LNCAP (cell line): ENCODE measurements at regions not wholly inside any gene's neighbourhood (a gene's known extent, or its start where the extent isn't known, plus 50 kb on each side); places are given as distances from the start of the nearest gene placed in this dataset.

Experiments
- CTCF ChIP-seq: fragments of 450-650 bp; IDR thresholded peaks from 2 replicates; pipeline ENCODE4 v1.5.1; 2017; ENCODE audit warnings: mild to moderate bottlenecking

GRCh38 chr4:188780686-188781085 lies 641.4 kb downstream of the TRIML1 start:
- TF ChIP-seq CTCF, result no peak

GRCh38 chr4:188781655-188782054 lies 642.4 kb downstream of the TRIML1 start:
- peak; percentile 26; the same call in 1 of the 2 replicates for TF ChIP-seq CTCF

DNA sequence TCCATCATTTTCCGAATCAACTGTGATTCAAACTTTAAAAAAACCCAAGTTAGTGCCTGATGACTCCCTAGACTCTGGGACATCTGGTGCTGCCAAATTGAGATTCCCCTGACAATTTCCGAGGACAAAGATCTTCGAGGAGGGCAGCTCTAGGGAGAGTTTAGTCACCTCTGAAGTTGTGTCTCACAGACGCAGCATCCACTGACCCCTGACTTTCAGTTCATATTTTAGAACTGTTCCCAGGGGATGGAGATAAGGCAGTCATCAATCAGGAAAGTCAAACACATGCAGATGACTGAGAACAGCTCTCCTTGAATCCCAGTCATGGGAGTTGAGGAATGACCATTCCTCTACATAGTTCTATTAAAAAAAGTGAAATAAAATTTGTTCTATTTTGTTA lies 643.9 kb downstream of the TRIML1 start:
- TF ChIP-seq CTCF, result no peak

GRCh38 chr4:188783606-188784160 lies 644.4 kb downstream of the TRIML1 start:
- TF ChIP-seq CTCF, result no peak

DNA sequence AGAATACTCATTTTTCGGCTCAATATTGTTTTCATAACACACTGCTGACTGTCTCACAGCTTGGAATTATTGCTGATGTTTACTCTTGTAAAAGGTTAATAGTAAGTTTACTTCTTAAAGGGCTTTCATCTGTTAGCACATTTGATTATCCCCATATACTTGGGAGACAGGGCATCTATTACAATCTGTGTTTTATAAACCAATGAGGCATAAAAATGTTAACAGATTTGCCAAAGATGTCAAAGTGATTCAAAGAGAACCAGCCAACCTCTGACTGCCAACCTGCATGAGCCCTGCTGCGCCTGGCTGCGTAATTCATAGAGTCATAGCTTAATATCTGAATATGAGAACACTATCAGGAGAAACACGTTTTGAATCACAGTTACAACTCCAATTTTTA lies 665.6 kb downstream of the TRIML1 start:
- TF ChIP-seq CTCF, result no peak

DNA sequence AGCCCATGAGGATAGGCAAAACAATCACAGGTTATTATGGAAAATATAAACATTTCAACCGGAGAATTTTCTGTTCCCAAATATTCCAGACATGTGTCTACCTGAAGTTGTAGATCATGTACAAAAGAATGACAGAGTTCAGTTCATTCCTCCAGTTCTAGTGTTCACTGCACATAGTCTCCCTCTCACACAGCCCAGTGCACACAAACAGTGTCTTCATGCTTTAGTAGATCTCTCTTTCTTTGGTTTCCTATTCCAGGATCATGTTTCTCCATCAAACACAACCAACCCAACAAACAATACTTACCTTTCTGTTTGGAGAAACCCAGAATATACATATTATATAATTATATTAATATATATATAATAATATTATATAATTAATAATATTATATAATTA lies 671.9 kb downstream of the TRIML1 start:
- TF ChIP-seq CTCF, result no peak

- no peak for TF ChIP-seq CTCF
Observed at GRCh38 chr4:188812644-188813043, 673.4 kb downstream of the TRIML1 start.

GRCh38 chr4:188818300-188818699 lies 679.1 kb downstream of the TRIML1 start:
- no peak for TF ChIP-seq CTCF
